Fibroblast of the conjunctiva (primary cell): ENCODE measurements at regions not wholly inside any gene's neighbourhood (a gene's known extent, or its start where the extent isn't known, plus 50 kb on each side); places are given as distances from the start of the nearest gene placed in this dataset.
A peak's percentile ranks its signal among the peaks of the same experiment; 100 is the strongest.
"Not testable (repeated sequence)": the region's sequence is repeated elsewhere in the genome, so short reads cannot be mapped to it uniquely, and the experiment has no call there.

Source experiments
- DNase-seq: peaks from one replicate; pipeline ENCODE4 v3.0.0-alpha.2; 2010; ENCODE audit warnings: low read depth

DNA sequence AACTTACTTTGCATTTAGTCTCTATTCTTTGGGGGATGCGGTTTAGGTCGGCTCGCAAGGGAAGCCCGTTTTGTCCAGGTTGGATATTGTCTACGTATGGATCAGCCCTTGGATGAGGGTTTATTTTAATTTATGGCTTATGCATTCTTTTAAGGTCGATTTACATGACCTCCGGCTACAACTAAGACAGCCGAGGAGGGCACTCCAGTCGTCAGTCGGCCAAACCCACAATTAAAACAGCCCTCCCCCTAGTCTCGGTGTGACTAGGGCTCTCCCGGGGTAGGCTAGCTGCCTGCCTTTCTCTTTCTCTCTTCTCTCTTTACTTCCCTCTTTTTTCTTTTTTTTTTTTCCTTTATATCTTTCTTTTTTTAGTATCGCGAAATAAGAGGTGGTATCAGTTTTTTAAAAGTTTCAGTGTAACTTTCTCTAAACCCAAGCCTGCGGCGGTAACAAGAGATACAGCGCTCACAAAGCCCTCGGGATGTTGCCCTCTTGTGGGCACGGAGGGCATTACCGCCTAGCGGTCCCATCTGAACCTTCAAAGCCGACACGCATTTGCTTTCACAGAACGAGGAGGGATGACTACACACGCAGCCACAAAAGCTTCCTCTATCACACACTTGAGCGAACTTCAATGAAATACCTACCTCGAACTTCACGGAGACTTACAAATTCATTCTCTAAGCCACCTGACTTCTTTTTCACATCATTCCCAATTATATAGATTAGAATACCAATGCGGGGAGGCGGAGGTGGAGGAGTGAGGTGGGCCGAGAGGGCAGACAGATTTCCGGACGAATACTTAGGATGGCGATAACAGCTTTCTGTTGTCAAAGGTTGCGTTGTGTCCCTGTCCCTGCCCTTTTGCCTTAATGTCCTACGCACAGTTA is 132.3 kb upstream of the C11orf58 start:
- DNase-seq, result peak; percentile 70

- no peak for DNase-seq
These were observed 133.0 kb upstream of the C11orf58 start for GRCh38 chr11:16605389-16605893.

GRCh38 chr11:16604794-16605388 is 133.6 kb upstream of the C11orf58 start:
- DNase-seq, result no peak

- no peak for DNase-seq
These were observed 134.3 kb upstream of the C11orf58 start for GRCh38 chr11:16603890-16604793.

GRCh38 chr11:16603245-16603644 is 135.2 kb upstream of the C11orf58 start:
- no peak for DNase-seq

- no peak for DNase-seq
These were observed 139.5 kb upstream of the C11orf58 start for GRCh38 chr11:16598906-16599305.

- DNase-seq, result no peak
These were observed 140.4 kb upstream of the C11orf58 start for GRCh38 chr11:16598032-16598431.

- no peak for DNase-seq
These were observed 142.2 kb upstream of the C11orf58 start for GRCh38 chr11:16596231-16596630.

GRCh38 chr11:16591157-16591556 is 147.3 kb upstream of the C11orf58 start:
- no peak for DNase-seq

- no peak for DNase-seq
These were observed 150.8 kb upstream of the C11orf58 start for GRCh38 chr11:16587670-16588069.

- DNase-seq, result no peak
These were observed 153.9 kb upstream of the C11orf58 start for GRCh38 chr11:16584569-16584968.

- not testable (repeated sequence) for DNase-seq
These were observed 157.4 kb upstream of the C11orf58 start for GRCh38 chr11:16581078-16581477.

GRCh38 chr11:16577490-16577889 is 161.0 kb upstream of the C11orf58 start:
- no peak for DNase-seq

GRCh38 chr11:16574889-16575288 is 163.6 kb upstream of the C11orf58 start:
- not testable (repeated sequence) for DNase-seq

DNA sequence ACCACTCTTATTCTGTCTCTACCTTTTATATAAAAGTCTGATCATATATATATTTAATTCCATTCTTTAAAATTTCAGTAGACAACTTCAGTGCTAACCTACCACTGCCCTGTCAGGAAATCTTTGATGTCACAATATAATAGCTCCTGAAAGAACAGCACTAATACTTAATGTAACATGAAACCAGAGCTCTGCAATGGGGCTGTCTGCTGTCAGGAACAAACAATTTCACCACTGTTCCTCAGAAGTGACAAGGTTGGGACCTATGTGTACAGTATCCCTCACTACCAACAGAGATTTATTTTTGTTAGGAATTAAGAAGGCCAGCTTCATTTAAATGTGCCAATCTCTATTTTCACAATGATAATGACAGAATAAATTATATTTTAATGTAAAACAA is 165.5 kb upstream of the C11orf58 start:
- DNase-seq, result no peak

DNA sequence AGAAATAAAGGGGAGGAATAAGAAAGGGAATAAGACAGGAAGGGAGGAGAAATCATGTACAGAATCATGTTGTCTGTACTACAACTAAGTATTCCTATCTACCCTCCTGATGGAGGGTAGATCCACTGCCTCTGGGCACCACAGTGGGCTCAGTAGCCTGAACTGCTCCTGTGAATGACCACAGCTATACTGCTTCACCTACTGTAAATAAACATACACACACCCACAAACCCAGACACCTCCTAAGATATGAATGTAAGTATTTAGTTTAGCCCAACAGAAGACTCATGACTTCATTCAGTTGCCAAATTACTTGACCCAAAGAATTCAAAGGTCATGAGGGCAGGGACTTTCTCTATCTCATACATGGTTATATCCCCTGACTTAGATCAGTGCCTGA is 177.3 kb upstream of the C11orf58 start:
- no peak for DNase-seq

- no peak for DNase-seq
These were observed 180.0 kb upstream of the C11orf58 start for GRCh38 chr11:16558494-16558893.

DNA sequence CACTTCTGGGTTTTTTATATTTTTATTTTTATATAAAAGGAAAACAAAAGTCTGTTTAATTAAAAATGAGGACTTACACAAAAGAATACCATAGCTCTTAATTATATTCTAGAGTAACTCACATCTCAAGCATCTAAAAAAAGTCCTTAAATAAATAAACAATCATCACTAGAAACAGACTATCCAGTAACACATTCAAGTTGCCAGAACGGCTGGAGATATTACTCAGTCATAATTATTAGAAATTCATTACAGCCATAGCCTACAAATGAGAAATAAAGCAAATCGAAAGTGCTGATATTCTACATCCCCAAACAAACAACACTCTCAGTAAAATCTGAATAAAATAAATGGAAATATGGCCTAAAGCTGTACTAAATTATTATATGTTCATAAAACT is 182.5 kb upstream of the C11orf58 start:
- no peak for DNase-seq

DNA sequence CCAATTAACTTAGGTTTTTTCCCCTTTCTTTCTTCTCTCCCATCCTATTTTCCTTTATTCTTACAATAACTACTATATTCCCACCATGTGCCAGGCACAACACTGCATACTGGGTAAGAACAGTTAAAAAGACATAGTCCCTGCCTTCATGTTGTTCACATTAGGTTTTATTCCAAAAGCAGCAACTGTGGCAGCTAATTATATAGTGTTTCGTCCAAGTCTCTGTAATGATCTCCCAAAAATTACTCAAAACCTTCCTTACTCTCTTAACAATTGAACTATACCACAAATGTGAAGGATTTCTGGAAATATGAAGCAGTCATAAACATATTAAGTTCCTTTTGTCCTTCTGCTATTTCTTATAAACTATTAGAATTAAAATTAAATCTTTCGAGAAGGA is 184.1 kb upstream of the C11orf58 start:
- no peak for DNase-seq

GRCh38 chr11:16547879-16548278 is 190.6 kb upstream of the C11orf58 start:
- DNase-seq, result no peak

- no peak for DNase-seq
These were observed 187.3 kb upstream of the SOX6 start for GRCh38 chr11:16543642-16544041.

DNA sequence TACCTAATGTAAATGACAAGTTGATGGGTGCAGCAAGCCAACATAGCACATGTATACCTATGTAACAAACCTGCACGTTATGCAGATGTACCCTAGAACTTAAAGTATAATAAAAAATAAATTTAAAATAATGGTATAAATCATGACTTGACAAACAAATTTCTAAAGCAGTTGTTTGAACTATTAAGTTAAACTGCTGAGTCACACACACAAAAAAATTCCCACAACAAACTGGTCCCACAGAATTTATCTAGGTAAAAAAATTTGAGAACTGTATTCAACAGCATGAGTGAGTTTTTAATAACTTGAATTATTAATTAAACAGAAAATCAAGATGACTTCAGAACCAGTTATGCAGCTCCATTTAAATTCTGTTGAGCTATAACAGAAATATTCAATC is 186.0 kb upstream of the SOX6 start:
- DNase-seq, result no peak
